Gastroesophageal sphincter (tissue), 4 donors: ENCODE measurements at regions not wholly inside any gene's neighbourhood (a gene's known extent, or its start where the extent isn't known, plus 50 kb on each side); places are given as distances from the start of the nearest gene placed in this dataset.
"Not testable (repeated sequence)": the region's sequence is repeated elsewhere in the genome, so short reads cannot be mapped to it uniquely, and the experiment has no call there.

Experiments used
- ATAC-seq: fragments of 150-250 bp; one replicate; pipeline ENCODE4 v1.9.1; 2016; ENCODE audit warnings: mild to moderate bottlenecking, moderate library complexity
- H3K27ac ChIP-seq, 4 donors: fragments of 200-600 bp; sonication (generic) in 3 of 4; 1 replicate in 3 of 4; 2 replicates in 1 of 4; pipeline ENCODE4 v1.5.1; 2016 to 2019
- H3K27me3 ChIP-seq: fragments of 200-600 bp; sonication (generic); one replicate; pipeline ENCODE4 v1.5.1; 2019
- H3K36me3 ChIP-seq, 2 donors: fragments of 200-600 bp; sonication (generic); one replicate each; pipeline ENCODE4 v1.5.1; 2019; ENCODE audit warnings: control low read depth in 1 of 2
- H3K4me1 ChIP-seq, 3 donors: fragments of 200-600 bp; sonication (generic); 1 replicate in 2 of 3; 2 replicates in 1 of 3; pipeline ENCODE4 v1.5.1; 2016 to 2019; ENCODE audit warnings: control low read depth in 2 of 3
- H3K4me3 ChIP-seq, 2 donors: fragments of 200-600 bp; sonication (generic); one replicate each; pipeline ENCODE4 v1.5.1; 2019; ENCODE audit warnings: mild to moderate bottlenecking in 1 of 2, moderate library complexity in 1 of 2
- H3K9me3 ChIP-seq, 3 donors: fragments of 200-600 bp; sonication (generic); one replicate each; pipeline ENCODE4 v1.5.1; 2017 to 2019; ENCODE audit warnings: control low read depth in 2 of 3
- CTCF ChIP-seq, 4 experiments: fragments of 200-600 bp in 2 of 4; fragments of 450-650 bp in 2 of 4; sonication (generic) in 1 of 4; IDR thresholded peaks; one replicate each; pipeline ENCODE4 v1.5.1; 2017 to 2019; ENCODE audit warnings: antibody characterized with exemption in 4 of 4, mild to moderate bottlenecking in 2 of 4, moderate library complexity in 2 of 4
- EP300 ChIP-seq: sonication (generic); formaldehyde crosslinking; IDR thresholded peaks from one replicate; pipeline ENCODE4 v1.6.1; 2017; ENCODE audit warnings: antibody characterized with exemption, mild to moderate bottlenecking
- POLR2A ChIP-seq, 2 donors: fragments of 450-650 bp; IDR thresholded peaks; one replicate each; pipeline ENCODE4 v1.6.1; 2017; ENCODE audit warnings: antibody characterized with exemption in 2 of 2, mild to moderate bottlenecking in 2 of 2, moderate library complexity in 1 of 2
- POLR2AphosphoS5 ChIP-seq: sonication (generic); formaldehyde crosslinking; IDR thresholded peaks from one replicate; pipeline ENCODE4 v1.6.1; 2017; ENCODE audit warnings: antibody characterized with exemption
- WGBS, 2 donors: methylation state at CpG; one replicate each; pipeline ENCODE4 v1.1.5; 2018; ENCODE audit warnings: low coverage in 1 of 2; 5-methylcytosine and 5-hydroxymethylcytosine counted together

GRCh38 chr16:85449885-85450245 lies 163.3 kb upstream of the GSE1 start:
- Histone ChIP-seq H3K36me3 (no peaks in the 10 kb centered on the region), H3K27ac (no peak overlapping the region), H3K9me3 (no peaks in the 10 kb centered on the region), H3K4me1 (peaks cover 0 to 29% (median 0%) of the 10 kb centered on the region in 3 donors), H3K27me3 (no peaks in the 10 kb centered on the region), H3K4me3 (no peak overlapping the region)
- ATAC-seq = no peak
- 58 to 79% methylated on average over 4 to 7 of the region's 7 CpGs for whole genome bisulfite sequencing, 2 donors
- no peak for TF ChIP-seq EP300
- TF ChIP-seq POLR2A (IDR thresholded peaks at IDR 0.05) = no peak

GRCh38 chr16:85451142-85451541 lies 162.0 kb upstream of the GSE1 start:
- 79 to 100% methylated on average over 1 to 2 of the region's 11 CpGs for WGBS, 2 donors
- H3K4me3 ChIP-seq, ATAC-seq, H3K9me3 ChIP-seq, H3K27ac ChIP-seq, H3K36me3 ChIP-seq, H3K27me3 ChIP-seq: not testable (repeated sequence)
- H3K4me1 ChIP-seq = peaks cover 0 to 18% (median 0%) of the 10 kb centered on the region in 3 donors

- H3K27ac ChIP-seq = no peak overlapping the region
- WGBS, 2 donors = 86 to 90% methylated on average over 10 to 17 of the region's 32 CpGs
- H3K9me3 ChIP-seq = no peaks in the 10 kb centered on the region
- TF ChIP-seq POLR2A (IDR thresholded peaks at IDR 0.05) (no peak), CTCF (IDR thresholded peaks at IDR 0.05) (no peak), EP300 (no peak)
- no peak overlapping the region for H3K4me3 ChIP-seq
- H3K4me1 ChIP-seq = peaks cover 0 to 18% (median 0%) of the 10 kb centered on the region in 3 donors
- no peak for ATAC-seq
- H3K27me3 ChIP-seq = no peaks in the 10 kb centered on the region
- no peaks in the 10 kb centered on the region for H3K36me3 ChIP-seq
Observed at GRCh38 chr16:85451641-85452363, 161.3 kb upstream of the GSE1 start.

- 63% methylated on average over 2 of the region's 20 CpGs; no CpG with 5 or more reads in 1 of the 2 donors for WGBS, 2 donors
- no peak for ATAC-seq
Observed at GRCh38 chr16:85452364-85453193, 160.5 kb upstream of the GSE1 start.

GRCh38 chr16:85453194-85453678 lies 159.9 kb upstream of the GSE1 start:
- H3K27ac ChIP-seq = no peak overlapping the region
- H3K36me3 ChIP-seq = no peaks in the 10 kb centered on the region
- 80% methylated on average over 1 to 3 of the region's 14 CpGs for WGBS, 2 donors
- no peaks in the 10 kb centered on the region for H3K27me3 ChIP-seq
- no peak overlapping the region for H3K4me3 ChIP-seq
- H3K9me3 ChIP-seq = no peaks in the 10 kb centered on the region
- peaks cover 0 to 15% (median 0%) of the 10 kb centered on the region in 3 donors for H3K4me1 ChIP-seq
- ATAC-seq = no peak
- TF ChIP-seq CTCF (IDR thresholded peaks at IDR 0.05) = no peak
- no peak for TF ChIP-seq POLR2A (IDR thresholded peaks at IDR 0.05)
- TF ChIP-seq POLR2AphosphoS5 = no peak
- TF ChIP-seq EP300 = no peak

More at GRCh38 chr16:85452364-85453193, 160.5 kb upstream of the GSE1 start:
- Histone ChIP-seq H3K27ac (no peak overlapping the region), H3K9me3 (no peaks in the 10 kb centered on the region), H3K36me3 (no peaks in the 10 kb centered on the region), H3K4me3 (no peak overlapping the region), H3K27me3 (no peaks in the 10 kb centered on the region), H3K4me1 (peaks cover 0 to 18% (median 0%) of the 10 kb centered on the region in 3 donors)
- TF ChIP-seq CTCF (IDR thresholded peaks at IDR 0.05) (no peak), POLR2AphosphoS5 (no peak), POLR2A (IDR thresholded peaks at IDR 0.05) (no peak), EP300 (no peak)
